NCI-H2196 treated with DMSO at 0.1 percent for 48 hours (cell line): ENCODE measurements at regions not wholly inside any gene's neighbourhood (a gene's known extent, or its start where the extent isn't known, plus 50 kb on each side); places are given as distances from the start of the nearest gene placed in this dataset.
"Not testable (repeated sequence)": the region's sequence is repeated elsewhere in the genome, so short reads cannot be mapped to it uniquely, and the experiment has no call there.

Experiments
- DNase-seq: peaks from one replicate; lab custom pipeline; 2025; ENCODE audit not compliant: unreplicated experiment; lab: John Stamatoyannopoulos, UW

DNA sequence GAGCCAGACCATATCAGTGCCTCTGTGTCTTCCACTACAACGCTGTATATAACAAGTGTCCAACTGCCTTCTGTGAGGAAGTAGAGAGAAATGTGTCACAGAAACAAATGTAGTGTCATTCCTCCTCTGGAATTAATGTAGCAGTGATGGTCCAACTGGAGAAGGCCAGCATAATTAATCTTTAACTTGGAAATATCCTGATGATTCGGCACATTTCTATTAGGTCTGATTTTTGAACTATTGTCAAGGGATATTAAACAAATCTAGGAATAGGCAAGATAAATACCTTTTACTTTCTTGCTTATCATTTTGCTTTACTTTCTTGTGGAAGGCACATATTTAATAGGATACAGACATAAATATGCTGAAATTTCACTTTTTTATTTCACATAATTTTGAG, 446.2 kb upstream of the ALCAM start:
- DNase-seq, result no peak

- DNase-seq, result no peak
These were observed 432.7 kb upstream of the ALCAM start for GRCh38 chr3:104933972-104934371.

DNA sequence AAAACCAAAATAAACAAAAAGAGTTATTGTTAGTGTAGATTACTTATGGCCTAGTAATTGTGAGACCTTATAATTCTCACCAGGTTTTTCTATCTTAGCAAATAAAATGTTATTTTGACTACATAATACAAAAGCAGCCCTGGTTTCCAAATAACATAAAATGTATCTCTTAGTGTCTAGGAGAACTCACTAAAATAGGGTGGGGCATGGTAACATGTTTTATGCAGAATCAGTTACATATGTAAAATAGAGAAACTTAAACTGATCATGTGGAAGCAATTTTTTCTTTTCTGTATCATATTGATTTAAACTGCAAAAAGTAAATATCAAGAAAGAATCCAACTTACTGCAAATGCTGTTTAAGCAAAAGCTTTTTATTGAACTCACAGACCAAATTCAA, 431.1 kb upstream of the ALCAM start:
- no peak for DNase-seq

DNA sequence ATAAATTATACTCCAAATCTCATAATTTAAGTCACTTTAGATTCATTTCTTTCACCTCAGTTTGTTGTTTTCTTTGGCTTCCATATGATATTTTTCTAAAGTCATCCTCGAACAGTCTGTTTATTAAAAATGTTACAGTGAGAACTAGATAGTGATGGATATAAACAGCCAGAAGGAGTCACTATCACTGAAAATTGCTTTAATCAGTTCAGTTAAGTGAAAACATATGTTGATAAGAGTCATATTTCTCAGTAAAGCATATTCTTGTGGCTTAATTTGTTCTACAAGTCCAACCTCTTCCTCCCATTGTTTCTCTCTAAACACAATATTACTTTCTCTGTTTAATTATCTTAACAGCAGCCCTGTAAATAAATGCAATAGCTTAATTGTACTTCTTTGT, 427.5 kb upstream of the ALCAM start:
- DNase-seq, result no peak

- peak; percentile 60 for DNase-seq
These were observed 424.9 kb upstream of the ALCAM start for GRCh38 chr3:104941785-104942184.

DNA sequence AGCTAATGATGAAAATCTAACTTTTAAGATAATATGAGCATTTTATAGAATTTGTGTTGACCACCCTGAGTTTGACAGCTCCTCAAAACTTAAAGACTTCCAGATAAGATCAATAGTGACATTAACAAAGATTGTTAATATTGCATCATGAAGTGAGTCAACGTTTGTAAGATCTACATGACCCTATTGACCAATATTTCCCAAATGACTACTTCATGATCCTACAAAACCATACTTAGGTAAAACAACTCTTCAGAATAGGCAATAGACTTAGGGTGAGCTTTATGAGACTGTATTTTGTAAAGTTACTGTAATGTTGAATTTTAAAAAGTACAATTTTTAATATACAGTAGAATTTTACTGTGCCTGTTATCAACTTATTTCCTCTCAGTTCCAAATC, 422.7 kb upstream of the ALCAM start:
- no peak for DNase-seq

- DNase-seq, result no peak
These were observed 418.8 kb upstream of the ALCAM start for GRCh38 chr3:104947943-104948342.

DNA sequence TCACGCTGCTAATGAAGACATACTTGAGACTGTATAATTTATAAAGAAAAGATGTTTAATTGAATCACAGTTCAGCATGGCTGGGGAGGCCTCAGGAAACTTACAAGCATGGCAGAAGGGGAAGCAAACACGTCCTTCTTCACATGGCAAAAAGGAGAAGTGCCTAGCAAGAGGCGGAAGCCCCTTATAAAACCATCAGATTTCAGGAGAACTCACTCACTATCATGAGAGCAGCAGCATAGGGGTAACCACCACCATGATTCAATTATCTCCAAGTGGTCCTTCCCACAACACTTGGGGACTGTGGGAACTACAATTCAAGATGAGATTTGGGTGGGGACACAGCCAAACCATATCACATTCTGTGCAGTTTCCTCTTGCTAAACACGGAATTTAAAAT, 416.9 kb upstream of the ALCAM start:
- not testable (repeated sequence) for DNase-seq

- no peak for DNase-seq
These were observed 415.3 kb upstream of the ALCAM start for GRCh38 chr3:104951426-104951825.

DNA sequence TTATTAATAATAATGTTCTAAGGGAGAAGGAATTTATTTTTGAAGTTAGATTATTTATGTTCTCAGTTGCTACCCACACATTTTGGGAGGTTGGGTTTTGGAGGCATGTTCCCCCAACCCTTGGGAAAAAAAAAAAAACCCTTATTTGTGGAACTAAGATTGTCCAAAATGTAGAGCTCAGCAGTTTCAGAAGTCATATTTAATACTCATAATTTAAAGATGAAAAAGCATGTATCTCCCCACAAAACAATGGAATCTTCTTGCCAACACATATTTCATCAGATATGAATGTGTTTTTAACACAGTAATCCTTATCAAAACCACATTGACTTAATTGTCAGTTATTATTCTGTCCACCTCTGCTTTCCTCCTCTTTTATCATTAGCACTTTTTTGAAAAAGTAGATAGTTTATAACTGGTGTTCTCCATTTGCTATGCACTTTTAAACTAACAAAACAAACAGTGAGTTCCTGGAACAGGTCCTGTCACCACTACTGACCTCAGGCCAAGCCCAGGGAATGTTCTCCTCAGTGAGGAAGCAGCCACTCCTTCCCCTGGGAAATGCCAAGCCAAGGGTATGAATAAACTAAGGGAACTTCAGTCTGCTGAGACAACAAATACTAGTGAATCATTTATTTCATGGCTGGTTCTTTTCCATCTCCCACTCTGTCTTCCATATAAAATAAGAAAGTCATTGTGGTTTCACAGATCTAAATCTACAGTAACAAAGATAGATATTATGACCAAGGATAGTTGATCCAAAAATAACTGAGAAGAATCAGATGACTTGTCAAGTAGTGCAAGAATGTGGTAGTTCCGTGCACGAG, 414.4 kb upstream of the ALCAM start:
- DNase-seq, result no peak

DNA sequence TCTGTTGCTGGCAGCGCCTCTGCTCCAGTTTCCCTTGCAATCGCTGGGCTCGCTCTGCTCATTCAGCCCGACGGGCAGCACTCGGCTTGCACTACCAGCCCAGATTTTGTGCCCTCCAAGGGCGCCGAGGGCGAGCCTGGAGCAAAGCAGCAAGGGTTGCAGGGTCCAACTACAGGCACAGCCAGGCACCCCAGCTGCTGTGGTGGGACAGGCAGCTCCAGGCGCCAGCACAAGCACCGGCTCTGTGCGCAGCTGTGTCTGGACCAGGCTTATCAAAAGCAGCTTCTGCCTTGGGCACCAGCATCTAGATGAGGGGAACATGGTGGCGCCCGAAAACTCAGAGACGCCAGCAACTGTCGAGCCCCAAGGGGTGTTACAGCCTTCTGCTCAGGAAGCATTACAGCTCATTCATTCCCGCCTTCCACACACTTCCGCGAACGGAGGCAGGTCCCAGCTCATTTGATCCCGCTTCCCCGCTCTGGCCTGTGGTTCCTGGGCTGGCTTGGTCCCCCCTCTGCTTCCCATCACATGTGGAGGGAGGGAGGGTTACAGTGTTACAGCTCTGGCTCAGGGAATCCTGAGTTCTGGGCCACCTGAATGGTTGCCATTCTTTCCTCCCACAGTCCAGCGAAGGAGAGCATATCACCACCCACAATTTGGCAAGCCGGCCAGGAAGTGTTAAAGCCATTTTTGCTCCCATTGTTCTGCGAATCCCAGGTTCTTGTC, 409.9 kb upstream of the ALCAM start:
- DNase-seq, result no peak

GRCh38 chr3:104960579-104960978, 406.1 kb upstream of the ALCAM start:
- no peak for DNase-seq

GRCh38 chr3:104961851-104962250, 404.9 kb upstream of the ALCAM start:
- DNase-seq, result no peak

- no peak for DNase-seq
These were observed 392.4 kb upstream of the ALCAM start for GRCh38 chr3:104974316-104974715.

GRCh38 chr3:104977719-104978118, 389.0 kb upstream of the ALCAM start:
- DNase-seq, result no peak

- DNase-seq, result no peak
These were observed 384.6 kb upstream of the ALCAM start for GRCh38 chr3:104982130-104982529.

GRCh38 chr3:104987859-104988258, 378.9 kb upstream of the ALCAM start:
- DNase-seq, result no peak

GRCh38 chr3:104988496-104988895, 378.2 kb upstream of the ALCAM start:
- DNase-seq, result no peak

DNA sequence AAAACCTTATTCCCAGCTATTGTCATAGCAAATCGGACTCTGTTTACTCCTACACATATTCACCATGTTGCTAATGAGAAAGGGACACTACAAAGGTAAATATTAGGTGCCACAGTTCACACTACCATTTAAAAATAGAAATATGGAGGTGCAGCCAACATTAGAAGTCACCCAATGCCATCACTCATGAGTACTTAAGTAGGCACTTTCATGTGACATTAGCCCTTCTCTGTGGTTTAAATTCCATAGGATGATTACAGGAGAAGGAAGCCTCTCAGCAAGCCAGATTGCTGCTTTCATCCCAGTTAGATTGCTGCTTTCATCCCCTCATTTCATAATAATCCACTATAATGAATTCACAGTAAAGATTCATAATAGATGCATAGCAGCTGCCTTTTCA, 376.8 kb upstream of the ALCAM start:
- DNase-seq, result no peak

GRCh38 chr3:104990758-104991157, 376.0 kb upstream of the ALCAM start:
- DNase-seq, result no peak

DNA sequence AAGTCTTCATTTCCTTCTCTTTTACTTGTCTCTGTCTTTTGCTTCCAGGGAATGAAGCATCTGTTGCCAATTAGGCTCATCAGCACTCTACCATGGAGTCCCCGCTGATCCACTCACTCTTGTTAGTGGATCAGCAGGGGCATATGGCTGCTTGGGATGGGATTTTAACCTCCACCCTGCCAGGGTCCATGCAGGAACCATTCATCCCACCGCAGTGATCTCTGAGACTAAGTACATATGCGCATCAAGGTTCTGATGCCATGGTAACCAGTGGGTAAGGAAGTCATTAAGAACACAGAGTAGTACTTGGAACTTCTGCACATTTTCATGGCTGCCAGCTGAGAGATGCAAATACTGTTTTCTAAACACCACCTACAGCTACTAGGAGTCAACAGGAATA, 374.0 kb upstream of the ALCAM start:
- DNase-seq, result no peak

- DNase-seq, result no peak
These were observed 360.5 kb upstream of the ALCAM start for GRCh38 chr3:105006164-105006563.

- DNase-seq, result no peak
These were observed 353.1 kb upstream of the ALCAM start for GRCh38 chr3:105013657-105014056.
